AML-193 (cell line): ENCODE measurements at regions not wholly inside any gene's neighbourhood (a gene's known extent, or its start where the extent isn't known, plus 50 kb on each side); places are given as distances from the start of the nearest gene placed in this dataset.
"Not testable (repeated sequence)": the region's sequence is repeated elsewhere in the genome, so short reads cannot be mapped to it uniquely, and the experiment has no call there.

Experiments
- DNase-seq, 2 experiments: peaks; one replicate each; lab custom pipeline; 2025; lab: John Stamatoyannopoulos, UW

GRCh38 chr6:86476311-86476710 lies 461.0 kb upstream of the HTR1E start:
- DNase-seq = no peak

DNA sequence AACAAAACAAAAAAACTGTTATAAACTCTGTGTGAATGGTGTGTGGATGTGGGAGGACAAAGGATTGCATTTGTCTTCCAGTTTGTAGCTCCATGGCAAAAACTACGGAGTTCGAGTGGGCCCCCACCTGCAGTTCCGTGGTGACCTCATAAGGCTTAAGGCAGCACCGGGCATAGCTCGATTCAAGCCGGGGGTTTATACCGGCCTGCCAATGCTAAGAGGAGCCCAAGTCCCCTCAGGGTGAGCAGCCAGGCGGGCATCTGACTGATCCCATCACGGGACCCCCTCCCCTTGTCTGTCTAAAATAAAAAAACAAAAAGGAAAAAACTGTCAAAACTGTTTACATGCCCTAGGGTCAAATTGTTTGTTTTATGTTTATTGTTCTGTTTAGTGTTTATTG lies 463.2 kb upstream of the HTR1E start:
- no peak for DNase-seq

DNA sequence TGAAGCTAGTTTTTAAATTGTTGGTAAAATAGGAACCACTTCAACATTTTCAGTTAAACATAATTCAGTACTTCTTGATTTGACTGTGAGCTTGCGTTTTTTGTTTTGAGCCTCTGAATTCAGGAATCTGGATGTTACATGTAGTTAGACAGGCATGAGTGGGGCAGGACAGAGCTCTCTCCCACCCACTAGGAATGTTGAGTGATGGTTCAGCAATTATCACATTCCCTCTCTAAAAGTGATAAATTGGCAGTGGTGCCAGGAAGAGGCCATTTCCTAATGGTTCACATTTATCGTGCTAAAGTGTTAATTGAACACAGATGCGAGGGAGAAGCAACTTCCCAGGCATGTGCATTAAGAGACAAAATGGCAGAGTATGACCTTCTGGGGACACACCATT lies 465.5 kb upstream of the HTR1E start:
- no peak for DNase-seq

- DNase-seq = no peak
Measured at GRCh38 chr6:86459978-86460377, 477.4 kb upstream of the HTR1E start.

GRCh38 chr6:86456821-86457220 lies 480.5 kb upstream of the HTR1E start:
- DNase-seq = no peak

- no peak for DNase-seq
Measured at GRCh38 chr6:86453232-86453631, 484.1 kb upstream of the HTR1E start.

GRCh38 chr6:86448398-86448797 lies 488.9 kb upstream of the HTR1E start:
- no peak for DNase-seq

GRCh38 chr6:86440608-86441007 lies 496.7 kb upstream of the HTR1E start:
- no peak for DNase-seq

DNA sequence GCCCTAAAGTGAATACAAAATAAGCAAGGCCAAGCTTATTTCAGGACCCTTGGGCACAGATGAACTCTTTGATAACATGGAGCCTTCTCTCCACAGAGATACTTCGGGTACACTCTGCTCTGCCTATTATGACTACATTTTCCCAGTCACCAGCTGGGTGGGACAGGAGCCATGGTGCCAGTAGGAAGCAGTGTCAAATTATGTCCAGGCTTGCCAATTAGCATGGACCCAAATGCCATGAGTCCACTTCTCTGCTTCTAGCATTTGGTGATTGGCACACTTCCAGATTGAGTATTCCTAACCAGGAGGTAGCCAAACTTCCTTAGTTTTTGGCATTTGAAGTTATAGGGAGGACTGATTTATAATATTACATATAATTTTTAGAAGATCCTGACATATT lies 513.8 kb upstream of the HTR1E start:
- no peak for DNase-seq

- no peak for DNase-seq
Measured at GRCh38 chr6:86412057-86412456, 525.3 kb upstream of the HTR1E start.

DNA sequence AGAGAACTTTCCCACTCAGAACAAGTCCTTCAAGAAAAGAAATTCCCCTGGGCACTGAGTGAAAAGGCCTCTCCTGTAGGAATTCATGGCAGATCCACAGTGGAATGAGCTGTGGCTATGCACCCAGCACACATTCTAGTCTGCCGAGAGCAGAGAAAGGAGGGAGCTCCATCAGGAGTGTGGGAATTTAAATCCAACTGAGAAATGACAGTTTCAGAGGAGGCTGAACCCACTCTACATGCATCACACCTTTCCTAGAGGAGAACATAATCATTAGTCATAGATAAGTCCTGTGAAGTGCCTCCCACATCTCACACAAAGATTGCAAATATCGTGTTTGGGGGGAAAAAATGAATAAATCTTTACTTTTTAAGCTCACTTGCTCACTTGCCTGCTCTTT lies 530.2 kb upstream of the HTR1E start:
- no peak for DNase-seq

DNA sequence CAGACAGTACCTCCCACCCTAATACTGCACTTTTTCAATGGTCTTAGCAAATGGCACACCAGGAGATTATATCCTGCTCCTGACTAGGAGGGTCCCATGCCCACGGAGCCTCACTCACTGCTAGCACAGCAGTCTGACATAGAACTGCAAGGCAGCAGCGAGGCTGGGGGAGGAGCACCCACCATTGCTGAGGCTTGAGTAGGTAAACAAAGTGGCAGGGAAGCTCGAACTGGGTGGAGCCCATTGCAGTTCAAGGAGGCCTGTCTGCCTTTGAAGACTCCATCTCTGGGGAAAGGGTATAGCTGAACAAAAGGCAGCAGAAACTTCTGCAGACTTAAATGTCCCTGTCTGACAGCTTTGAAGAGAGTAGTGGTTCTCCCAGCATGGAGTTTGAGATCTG lies 544.5 kb upstream of the HTR1E start:
- DNase-seq = not testable (repeated sequence)

DNA sequence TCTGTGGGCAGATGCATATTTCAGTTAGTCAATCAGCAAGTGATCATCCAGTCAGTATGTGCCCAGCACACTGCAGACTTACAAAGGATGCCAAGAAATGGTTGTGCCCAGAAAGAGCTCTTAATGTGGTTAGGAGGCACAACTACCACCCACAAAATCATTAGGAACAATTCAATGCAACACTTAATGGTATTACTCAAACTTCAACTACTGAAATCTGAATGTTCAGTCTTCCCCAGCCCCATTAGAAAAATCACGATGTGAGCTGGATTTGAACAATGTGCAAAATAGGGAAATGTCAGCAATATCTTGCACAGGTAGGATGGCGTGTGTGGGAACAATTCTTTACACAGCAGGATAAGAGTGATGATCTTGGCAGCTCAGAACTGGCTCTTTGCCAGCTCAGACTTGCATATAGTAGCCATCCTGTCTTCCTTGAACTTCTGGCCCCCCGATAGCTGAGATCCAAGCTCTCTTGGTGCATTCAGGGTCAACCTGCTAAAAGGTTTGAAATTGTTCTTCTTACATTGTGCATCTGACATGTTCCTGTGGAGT lies 556.7 kb upstream of the HTR1E start:
- DNase-seq = no peak

- DNase-seq = no peak
Measured at GRCh38 chr6:86357877-86358276, 579.5 kb upstream of the HTR1E start.

DNA sequence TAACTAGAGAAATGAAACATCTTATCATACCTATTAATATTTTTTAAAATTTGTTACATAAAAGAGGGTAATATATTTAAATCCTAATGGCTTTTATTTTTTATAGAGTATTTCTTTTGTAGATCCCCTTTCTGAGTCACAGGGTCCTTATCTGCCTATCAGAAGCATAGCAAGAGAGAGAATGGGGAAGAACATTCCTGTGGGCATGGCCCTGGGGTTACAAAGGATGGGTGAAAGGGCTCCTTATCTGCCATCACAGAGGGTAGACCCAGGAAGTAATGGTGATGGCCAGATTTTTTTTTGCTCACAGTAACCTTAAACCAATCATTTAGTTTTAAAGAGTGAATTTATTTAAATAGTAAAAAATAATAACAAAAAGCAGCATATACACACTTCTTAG lies 582.1 kb upstream of the HTR1E start:
- no peak for DNase-seq

DNA sequence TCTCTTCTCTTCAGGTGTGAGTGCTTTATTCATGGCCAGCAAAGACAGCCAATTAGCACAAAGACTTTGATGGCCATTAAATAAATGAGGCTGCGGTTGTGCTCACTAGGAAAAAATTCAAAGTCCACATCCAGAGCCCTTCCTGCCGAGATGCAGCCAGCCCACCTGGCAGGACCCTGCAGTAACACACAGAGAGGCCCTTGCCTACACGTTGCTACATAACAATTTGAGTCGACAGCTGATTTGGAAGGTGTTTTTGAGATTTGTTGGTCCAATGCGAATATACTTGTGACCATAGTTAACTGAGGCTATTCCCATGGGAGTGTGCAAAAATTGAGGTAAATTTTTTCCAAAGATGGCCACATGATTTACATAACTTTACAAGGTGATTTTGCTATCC lies 605.4 kb upstream of the HTR1E start:
- DNase-seq = no peak

DNA sequence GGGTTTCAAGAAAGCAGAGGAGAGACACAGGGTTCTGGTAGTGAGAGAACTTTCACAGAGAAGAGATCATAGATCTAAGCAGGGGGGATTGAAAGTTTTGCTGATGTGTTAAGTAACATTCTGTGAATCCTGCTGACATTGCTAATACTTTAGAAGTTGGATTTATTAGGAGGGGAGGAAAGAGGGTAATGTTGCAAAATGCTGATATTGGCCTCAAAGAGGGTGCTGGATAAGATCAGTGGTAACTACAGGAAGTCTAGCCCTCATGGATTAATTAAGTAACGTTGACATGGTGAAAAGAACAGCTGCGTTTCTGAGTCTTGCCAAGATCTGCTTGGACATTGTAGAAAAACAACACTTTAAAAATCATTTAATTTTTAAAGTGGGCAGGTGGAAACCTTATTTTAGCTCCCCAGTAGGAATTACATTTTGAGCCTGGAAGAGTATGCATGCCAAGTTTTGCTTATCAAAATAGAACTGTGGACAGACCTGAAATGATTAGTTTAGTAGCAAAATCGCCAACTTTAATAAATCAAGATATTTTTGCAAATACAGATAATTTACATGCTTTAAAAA lies 606.0 kb upstream of the HTR1E start:
- no peak for DNase-seq

- no peak for DNase-seq
Measured at GRCh38 chr6:86306210-86306609, 631.1 kb upstream of the HTR1E start.

- no peak for DNase-seq
Measured at GRCh38 chr6:86285876-86286275, 643.2 kb upstream of the SYNCRIP start.

DNA sequence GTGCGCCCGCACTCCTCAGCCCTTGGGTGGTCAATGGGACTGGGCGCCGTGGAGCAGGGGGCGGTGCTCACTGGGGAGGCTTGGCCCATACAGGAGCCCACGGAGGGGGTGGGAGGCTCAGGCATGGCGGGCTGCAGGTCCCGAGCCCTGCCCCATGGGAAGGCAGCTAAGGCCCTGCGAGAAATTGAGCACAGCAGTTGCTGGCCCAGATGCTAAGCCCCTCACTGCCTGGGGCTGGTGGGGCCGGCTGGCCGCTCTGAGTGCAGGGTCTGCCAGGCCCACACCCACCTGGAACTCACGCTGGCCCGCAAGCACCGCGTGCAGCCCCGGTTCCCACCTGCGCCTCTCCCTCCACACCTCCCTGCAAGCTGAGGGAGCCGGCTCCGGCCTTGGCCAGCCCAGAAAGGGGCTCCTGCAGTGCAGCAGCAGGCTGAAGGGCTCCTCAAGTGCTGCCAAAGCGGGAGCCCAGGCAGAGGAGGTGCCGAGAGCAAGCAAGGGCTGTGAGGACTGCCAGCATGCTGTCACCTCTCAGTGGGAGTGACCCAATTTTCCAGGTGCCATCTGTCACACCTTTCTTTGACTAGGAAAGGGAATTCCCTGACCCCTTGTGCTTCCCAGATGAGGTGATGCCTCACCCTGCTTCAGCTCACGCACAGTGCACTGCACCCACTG lies 642.3 kb upstream of the SYNCRIP start:
- not testable (repeated sequence) for DNase-seq

GRCh38 chr6:86283596-86283995 lies 640.9 kb upstream of the SYNCRIP start:
- DNase-seq = not testable (repeated sequence)

DNA sequence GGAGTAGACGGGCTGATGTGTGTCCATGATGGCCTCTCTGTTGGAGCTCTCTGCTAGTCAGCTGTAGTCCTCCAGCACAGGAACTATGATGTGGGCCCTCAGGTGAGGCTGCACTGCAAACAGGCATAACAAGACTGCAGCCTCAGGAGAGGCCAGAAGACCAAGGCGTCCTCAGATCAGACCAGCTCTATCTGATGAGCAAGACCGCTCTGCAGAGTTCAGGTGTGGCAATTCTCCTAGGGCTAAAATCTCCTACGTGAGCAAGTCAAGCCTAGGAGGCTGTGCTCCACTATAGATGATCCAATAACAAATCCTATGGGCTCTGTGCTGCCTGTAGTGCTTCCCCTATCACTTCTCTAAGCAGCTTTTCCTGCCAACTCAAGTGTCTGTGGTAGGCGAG lies 633.4 kb upstream of the SYNCRIP start:
- no peak for DNase-seq

DNA sequence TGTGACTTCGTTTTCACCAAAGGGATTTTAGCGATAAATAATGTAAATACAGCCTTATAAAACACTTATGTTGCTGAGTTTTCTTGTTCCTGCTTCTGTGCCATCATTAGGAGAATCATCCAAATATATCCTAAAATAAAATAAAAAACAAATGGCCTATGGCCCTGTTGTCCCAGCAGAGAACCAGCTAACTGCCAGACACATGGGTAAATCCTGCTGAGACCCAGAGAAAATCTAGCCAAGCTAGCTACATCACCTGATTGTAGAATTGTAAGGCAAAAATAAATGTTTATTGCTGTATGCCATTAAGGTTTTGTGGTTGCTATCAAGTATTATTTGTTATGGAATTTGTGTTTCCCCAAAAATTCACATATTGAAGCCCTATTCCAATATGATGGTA lies 631.2 kb upstream of the SYNCRIP start:
- no peak for DNase-seq

- no peak for DNase-seq
Measured at GRCh38 chr6:86256615-86257187, 614.0 kb upstream of the SYNCRIP start.
